GM12878 (cell line): ENCODE measurements at regions not wholly inside any gene's neighbourhood (a gene's known extent, or its start where the extent isn't known, plus 50 kb on each side); places are given as distances from the start of the nearest gene placed in this dataset.

Experiments used
- ATAC-seq: fragments of 200-7000 bp; cut with Tn5 transposase; 3 replicates; pipeline ENCODE4 v1.9.1; 2020; ENCODE audit warnings: mild to moderate bottlenecking, moderate library complexity
- BruUV-seq: library from RNA; stranded (reverse); fragments of 400-500 nt; replicated peaks from 2 replicates; lab custom pipeline; 2021; lab: Mats Ljungman, UMichigan
- CTCF ChIA-PET: fragments of 300-600 bp; sonication (Branson Sonifier 250); formaldehyde crosslinking; extraction: SDS; loops from one replicate; lab custom pipeline; 2021; ENCODE audit warnings: inconsistent platforms; lab: Yijun Ruan, JAX
- POLR2A ChIA-PET: fragments of 350-600 bp; formaldehyde crosslinking; extraction: SDS; loops from one replicate; lab custom pipeline; 2021; ENCODE audit warnings: inconsistent platforms; lab: Charles Lee
- RAD21 ChIA-PET: fragments of 300-600 bp; sonication (Branson Sonifier 250); formaldehyde crosslinking; loops from one replicate; lab custom pipeline; 2023; ENCODE audit warnings: antibody characterized with exemption; ENCODE audit not compliant: unreplicated experiment; lab: Charles Lee
- SMC1A ChIA-PET: fragments of 300-600 bp; sonication (Branson Sonifier 250); formaldehyde crosslinking; loops from one replicate; lab custom pipeline; 2023; ENCODE audit not compliant: unreplicated experiment, uncharacterized antibody; lab: Charles Lee
- DNase-seq: peaks from one replicate; pipeline ENCODE4 v3.0.0-alpha.2; 2011; ENCODE audit warnings: low read depth, low spot score
- FAIRE-seq: peaks from 3 replicates; lab custom pipeline; 2011; peaks lifted over from hg19 to GRCh38; lab: Jason Lieb, UNC
- H2AFZ ChIP-seq: 2 replicates; pipeline ENCODE4 v1.6.0; 2011; ENCODE audit warnings: low read depth, low read length, control low read depth; ENCODE audit not compliant: control insufficient read depth
- H3K27ac ChIP-seq: 2 replicates; pipeline ENCODE4 v1.5.1; 2011; ENCODE audit warnings: control low read depth; ENCODE audit not compliant: control insufficient read depth, insufficient read depth
- H3K27me3 ChIP-seq, 2 experiments: replicated peaks in 1 of 2; 2 replicates each; pipeline versions ENCODE4 v1.6.0 to v1.6.1; 2011; ENCODE audit warnings: low read length in 1 of 2; ENCODE audit not compliant: control insufficient read depth in 2 of 2, insufficient read depth in 2 of 2
- H3K36me3 ChIP-seq, 2 experiments: 2 replicates each; pipeline ENCODE4 v1.5.1; 2011; ENCODE audit warnings: low read length in 1 of 2; ENCODE audit not compliant: control insufficient read depth in 2 of 2, insufficient read depth in 2 of 2
- H3K4me1 ChIP-seq: 2 replicates; pipeline ENCODE4 v1.6.1; 2011; ENCODE audit warnings: mild to moderate bottlenecking, low read length, moderate library complexity, mixed read lengths; ENCODE audit not compliant: control insufficient read depth, insufficient read depth
- H3K4me2 ChIP-seq: 2 replicates; pipeline ENCODE4 v1.6.0; 2011; ENCODE audit warnings: control low read depth; ENCODE audit not compliant: control insufficient read depth, insufficient read depth
- H3K4me3 ChIP-seq: fragments of 200-600 bp; sonication (generic); 2 replicates; pipeline ENCODE4 v1.5.1; 2016
- H3K79me2 ChIP-seq: 2 replicates; pipeline ENCODE4 v1.6.0; 2011; ENCODE audit warnings: low read length; ENCODE audit not compliant: control insufficient read depth, insufficient read depth
- H3K9ac ChIP-seq: 2 replicates; pipeline ENCODE4 v1.8.0; 2011; ENCODE audit warnings: low read length, control low read depth, mixed read lengths; ENCODE audit not compliant: control insufficient read depth, insufficient read depth
- H3K9me3 ChIP-seq: replicated peaks from 3 replicates; pipeline ENCODE4 v1.5.1; 2011; ENCODE audit warnings: mild to moderate bottlenecking, low read length; ENCODE audit not compliant: control insufficient read depth, insufficient read depth
- H4K20me1 ChIP-seq: 2 replicates; pipeline ENCODE4 v1.6.0; 2011; ENCODE audit not compliant: control insufficient read depth, insufficient read depth
- ATF2 ChIP-seq: IDR thresholded peaks from 2 replicates; pipeline ENCODE4 v1.6.1; 2012; ENCODE audit warnings: low read length, inconsistent platforms
- BMI1 ChIP-seq: fragments of 450-650 bp; IDR thresholded peaks from 2 replicates; pipeline ENCODE4 v1.6.1; 2016; ENCODE audit warnings: mild to moderate bottlenecking, moderate library complexity, borderline replicate concordance
- HDGF ChIP-seq: fragments of 450-650 bp; IDR thresholded peaks from 2 replicates; pipeline ENCODE4 v1.6.1; 2016; ENCODE audit warnings: antibody characterized with exemption
- JUNB ChIP-seq: IDR thresholded peaks from 2 replicates; pipeline ENCODE4 v1.6.1; 2016; ENCODE audit warnings: antibody characterized with exemption, mild to moderate bottlenecking
- JUND ChIP-seq: IDR thresholded peaks from 2 replicates; pipeline ENCODE4 v1.6.1; 2012; ENCODE audit warnings: low read depth, mild to moderate bottlenecking, low read length, improper control_type of control experiment, moderate library complexity
- MXI1 ChIP-seq: fragments of 150-350 bp; IDR thresholded peaks from 2 replicates; pipeline ENCODE4 v1.6.1; 2011; ENCODE audit warnings: low read depth, mild to moderate bottlenecking, inconsistent platforms, low read length, improper control_type of control experiment
- NFYB ChIP-seq: IDR thresholded peaks from 2 replicates; pipeline ENCODE4 v1.6.1; 2011; ENCODE audit warnings: low read depth, mild to moderate bottlenecking, low read length, improper control_type of control experiment, moderate library complexity; ENCODE audit not compliant: insufficient read depth
- NRF1 ChIP-seq: conservative IDR thresholded peaks from 2 replicates; pipeline ENCODE4 v1.6.1; 2011; ENCODE audit warnings: mild to moderate bottlenecking, low read depth, low read length, improper control_type of control experiment
- PRDM15 ChIP-seq: fragments of 450-650 bp; formaldehyde crosslinking; IDR thresholded peaks from 2 replicates; pipeline ENCODE4 v1.4.0; 2020; ENCODE audit warnings: mild to moderate bottlenecking, moderate library complexity
- RCOR1 ChIP-seq: conservative IDR thresholded peaks from 2 replicates; pipeline ENCODE4 v1.6.1; 2012; ENCODE audit warnings: low read depth, low read length, improper control_type of control experiment
- STAT1 ChIP-seq: fragments of 450-650 bp; conservative IDR thresholded peaks from 2 replicates; pipeline ENCODE4 v1.6.1; 2014; ENCODE audit warnings: antibody characterized with exemption, mild to moderate bottlenecking
- SUPT20H ChIP-seq: IDR thresholded peaks from 2 replicates; pipeline ENCODE4 v1.6.1; 2011; ENCODE audit warnings: low read depth, mild to moderate bottlenecking, low read length, moderate library complexity, borderline replicate concordance; ENCODE audit not compliant: control insufficient read depth
- TARDBP ChIP-seq: IDR thresholded peaks from 2 replicates; pipeline ENCODE4 v1.6.1; 2016; ENCODE audit warnings: borderline replicate concordance
- ZBTB4 ChIP-seq: fragments of 450-650 bp; formaldehyde crosslinking; IDR thresholded peaks from 2 replicates; pipeline ENCODE4 v1.4.0; 2022; ENCODE audit warnings: mild to moderate bottlenecking, moderate library complexity
- ZNF622 ChIP-seq: fragments of 450-650 bp; IDR thresholded peaks from 2 replicates; pipeline ENCODE4 v1.6.1; 2017; ENCODE audit warnings: mild to moderate bottlenecking, inconsistent platforms
- whole genome bisulfite sequencing: methylation state at CpG from one replicate; pipeline ENCODE4 v1.1.6; 2016; ENCODE audit warnings: low lambda C conversion rate; ENCODE audit not compliant: insufficient replicate concordance, insufficient coverage; ENCODE audit errors: missing lambda C conversion rate; 5-methylcytosine and 5-hydroxymethylcytosine counted together
- in situ Hi-C: fragments of 300-500 bp; cut with MboI; formaldehyde crosslinking; loops from 9 replicates; pipeline ENCODE4 v1.14.3; 2018; ENCODE audit warnings: mixed read lengths
- intact Hi-C: fragments of 100-400 bp; cut with micrococcal nuclease; formaldehyde crosslinking; loops from one replicate; pipeline ENCODE4 v1.14.2; 2022; ENCODE audit not compliant: unreplicated experiment

GRCh38 chr9:20226345-20226744, 396.0 kb downstream of the MLLT3 start (continued):
- TF ChIP-seq ZBTB4 (no peak), TARDBP (no peak), JUNB (no peak), NRF1 (no peak)

- intact Hi-C loops: no loop called here
- no peak for DNase-seq
- Histone ChIP-seq H3K27me3 (no peaks in the 10 kb centered on the region), H3K4me1 (no peaks in the 10 kb centered on the region), H4K20me1 (no peaks in the 10 kb centered on the region), H3K36me3 (no peaks in the 10 kb centered on the region)
- in situ Hi-C loops: no loop called here
- BruUV-seq: no TSS peak
- RAD21 ChIA-PET: no interaction called here
- no peak for FAIRE-seq
- TF ChIP-seq RCOR1 (no peak), HDGF (no peak), ZNF622 (no peak), STAT1 (no peak), BMI1 (no peak), ATF2 (no peak), PRDM15 (CRISPR knock-in tag) (no peak), NFYB (no peak), SUPT20H (no peak), JUND (no peak), MXI1 (no peak)
- TF ChIP-seq, all 136 proteins: peak for 0
- no peak overlapping the region for H3K9ac ChIP-seq
- SMC1A ChIA-PET: interaction anchor here (0.8 kb wide), 1 partner anchor 95 kb away, joined by 3 read pairs; no protein-coding TSS in a partner anchor
- no peaks in the 10 kb centered on the region for H3K9me3 ChIP-seq
- no peaks in the 10 kb centered on the region for H3K79me2 ChIP-seq
- 0% methylated on average over 1 of the region's 1 CpG for WGBS
- no peak for ATAC-seq
- CTCF ChIA-PET: no interaction called here
- H2AFZ ChIP-seq: no peak overlapping the region
- H3K4me2 ChIP-seq: no peak overlapping the region
- no peak overlapping the region for H3K27ac ChIP-seq
- POLR2A ChIA-PET: no interaction called here
- H3K4me3 ChIP-seq: no peak overlapping the region
Measured at GRCh38 chr9:20225826-20226225, 396.5 kb downstream of the MLLT3 start.
